ENCODE measurements at regions not wholly inside any gene's neighbourhood (a gene's known extent, or its start where the extent isn't known, plus 50 kb on each side); places are given as distances from the start of the nearest gene placed in this dataset.

GRCh38 chr20:24388828-24389380 lies 80.5 kb upstream of the SYNDIG1 start:
- Mint-ChIP-seq H3K27me3 (ENCODE audit: unreplicated experiment) (peaks cover 27% of the 10 kb centered on the region), H3K4me3 (ENCODE audit: low read depth, unreplicated experiment) (no peak overlapping the region), H3K4me1 (ENCODE audit: low read depth, unreplicated experiment) (no peaks in the 10 kb centered on the region), H3K27ac (ENCODE audit: unreplicated experiment) (no peak overlapping the region), H3K36me3 (ENCODE audit: insufficient read depth, unreplicated experiment) (no peaks in the 10 kb centered on the region), H3K9me3 (ENCODE audit: low read depth, unreplicated experiment) (no peaks in the 10 kb centered on the region)
- CTCF ChIA-PET, result no interaction called here
- no peak for DNase-seq
- intact Hi-C loops (cut with micrococcal nuclease; ENCODE audit: unreplicated experiment), result no loop called here
- no TSS peak for BruUV-seq (replicated peaks)
- no peak for TF ChIP-seq CTCF (IDR thresholded peaks at IDR 0.05; ENCODE audit: unreplicated experiment)

- Mint-ChIP-seq H3K27ac (ENCODE audit: unreplicated experiment) (no peak overlapping the region), H3K27me3 (ENCODE audit: unreplicated experiment) (peaks cover 22% of the 10 kb centered on the region), H3K36me3 (ENCODE audit: insufficient read depth, unreplicated experiment) (no peaks in the 10 kb centered on the region), H3K4me1 (ENCODE audit: low read depth, unreplicated experiment) (no peaks in the 10 kb centered on the region), H3K4me3 (ENCODE audit: low read depth, unreplicated experiment) (no peak overlapping the region), H3K9me3 (ENCODE audit: low read depth, unreplicated experiment) (no peaks in the 10 kb centered on the region)
- intact Hi-C loops (cut with micrococcal nuclease; ENCODE audit: unreplicated experiment), result no loop called here
- CTCF ChIA-PET, result no interaction called here
- no peak for TF ChIP-seq CTCF (IDR thresholded peaks at IDR 0.05; ENCODE audit: unreplicated experiment)
- no TSS peak for BruUV-seq (replicated peaks)
- no peak for DNase-seq
Measured at GRCh38 chr20:24385547-24385946, 83.9 kb upstream of the SYNDIG1 start.

- CTCF ChIA-PET, result no interaction called here
- no TSS peak for BruUV-seq (replicated peaks)
- no peak for TF ChIP-seq CTCF (IDR thresholded peaks at IDR 0.05; ENCODE audit: unreplicated experiment)
- H3K36me3 Mint-ChIP-seq (ENCODE audit: insufficient read depth, unreplicated experiment), result no peaks in the 10 kb centered on the region
- intact Hi-C loops (cut with micrococcal nuclease; ENCODE audit: unreplicated experiment), result no loop called here
- no peak overlapping the region for H3K27ac Mint-ChIP-seq (ENCODE audit: unreplicated experiment)
- no peak overlapping the region for H3K4me3 Mint-ChIP-seq (ENCODE audit: low read depth, unreplicated experiment)
- H3K27me3 Mint-ChIP-seq (ENCODE audit: unreplicated experiment), result peaks cover 16% of the 10 kb centered on the region
- DNase-seq, result no peak
- H3K4me1 Mint-ChIP-seq (ENCODE audit: low read depth, unreplicated experiment), result no peaks in the 10 kb centered on the region
- no peaks in the 10 kb centered on the region for H3K9me3 Mint-ChIP-seq (ENCODE audit: low read depth, unreplicated experiment)
Measured at GRCh38 chr20:24384865-24385264, 84.6 kb upstream of the SYNDIG1 start.

GRCh38 chr20:24382743-24383142 lies 86.7 kb upstream of the SYNDIG1 start:
- Mint-ChIP-seq H3K27me3 (ENCODE audit: unreplicated experiment) (peaks cover 26% of the 10 kb centered on the region), H3K27ac (ENCODE audit: unreplicated experiment) (no peak overlapping the region), H3K36me3 (ENCODE audit: insufficient read depth, unreplicated experiment) (no peaks in the 10 kb centered on the region), H3K4me3 (ENCODE audit: low read depth, unreplicated experiment) (no peak overlapping the region), H3K9me3 (ENCODE audit: low read depth, unreplicated experiment) (no peaks in the 10 kb centered on the region), H3K4me1 (ENCODE audit: low read depth, unreplicated experiment) (no peaks in the 10 kb centered on the region)
- BruUV-seq (replicated peaks), result no TSS peak
- CTCF ChIA-PET, result no interaction called here
- TF ChIP-seq CTCF (IDR thresholded peaks at IDR 0.05; ENCODE audit: unreplicated experiment), result no peak
- DNase-seq, result no peak
- intact Hi-C loops (cut with micrococcal nuclease; ENCODE audit: unreplicated experiment), result no loop called here
